H7 (cell line): ENCODE measurements at regions not wholly inside any gene's neighbourhood (a gene's known extent, or its start where the extent isn't known, plus 50 kb on each side); places are given as distances from the start of the nearest gene placed in this dataset.

Source experiments
- DNase-seq: peaks from one replicate; pipeline ENCODE4 v3.0.0; 2012
- H3K27me3 ChIP-seq: 2 replicates; pipeline ENCODE4 v1.6.0; 2011; ENCODE audit warnings: mild to moderate bottlenecking, low read length; ENCODE audit not compliant: control insufficient read depth, insufficient read depth
- H3K36me3 ChIP-seq: replicated peaks from 2 replicates; pipeline ENCODE4 v1.5.1; 2011; ENCODE audit warnings: low read length; ENCODE audit not compliant: control insufficient read depth, insufficient read depth
- H3K4me3 ChIP-seq: 2 replicates; pipeline ENCODE4 v1.5.1; 2011; ENCODE audit warnings: low read depth, mild to moderate bottlenecking, control low read depth, low read length, moderate library complexity; ENCODE audit not compliant: insufficient read depth

DNA sequence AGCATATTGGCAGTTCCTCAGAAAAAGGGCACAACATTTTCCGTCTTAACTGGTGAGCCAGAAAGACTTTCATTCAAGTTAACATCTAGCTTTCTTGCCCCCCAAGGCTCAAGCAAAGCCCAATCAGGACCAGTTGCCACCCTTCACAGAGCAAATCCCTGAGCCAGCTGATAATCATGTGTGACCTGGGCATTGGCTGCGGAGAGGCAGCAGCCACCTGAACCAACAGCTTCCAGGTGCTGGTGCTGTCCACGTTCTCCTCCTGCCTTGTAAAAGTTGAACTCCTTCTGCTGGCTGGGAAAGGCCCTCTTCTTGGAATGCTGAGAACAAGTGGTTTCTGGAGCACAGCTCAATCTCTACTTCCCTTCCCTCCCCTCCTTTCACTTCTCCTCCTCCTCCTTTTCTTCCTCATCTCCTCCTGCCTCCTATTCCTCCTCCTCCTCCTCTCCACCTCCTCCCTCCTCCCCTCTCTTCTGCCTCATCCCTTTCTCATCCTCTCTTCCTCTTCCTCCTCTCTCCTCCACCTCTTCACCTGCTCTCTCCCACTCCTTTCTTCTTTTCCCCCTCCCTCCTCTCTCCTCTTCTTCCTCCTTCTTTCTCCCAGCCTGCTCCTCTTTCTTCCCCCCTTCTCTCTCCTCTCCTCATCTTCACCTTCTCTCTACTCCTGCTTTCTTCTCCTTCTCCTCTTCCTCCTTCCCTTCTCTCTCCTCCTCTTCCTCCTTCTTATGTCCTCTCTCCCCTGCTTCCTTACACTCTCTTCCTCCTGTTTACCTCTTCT is 140.6 kb downstream of the JCAD start:
- H3K4me3 ChIP-seq: no peak overlapping the region
- DNase-seq: no peak
- no peaks in the 10 kb centered on the region for H3K36me3 ChIP-seq
- no peaks in the 10 kb centered on the region; the same call in 1 of the 2 replicates for H3K27me3 ChIP-seq

DNA sequence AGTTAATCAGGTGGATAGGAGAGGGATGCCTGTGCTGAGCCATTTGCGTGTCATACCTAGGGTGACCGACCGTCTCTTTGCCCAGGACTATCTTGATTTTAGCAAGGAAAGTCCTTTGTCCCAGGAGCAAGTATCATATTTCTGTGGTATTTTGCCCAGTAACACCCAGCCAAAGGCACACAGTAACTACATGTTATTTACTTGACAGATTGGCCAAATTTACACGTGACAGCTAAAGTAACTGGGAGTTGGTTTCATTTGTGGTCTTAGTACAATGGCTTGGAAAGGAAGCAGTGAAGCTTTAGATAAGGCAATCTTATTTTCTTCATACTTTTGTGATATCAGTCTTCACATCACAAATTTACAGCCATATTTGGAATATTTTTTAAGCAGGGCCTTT is 142.1 kb downstream of the JCAD start:
- H3K36me3 ChIP-seq: no peaks in the 10 kb centered on the region
- H3K27me3 ChIP-seq: no peaks in the 10 kb centered on the region; the same call in 1 of the 2 replicates
- DNase-seq: no peak
- H3K4me3 ChIP-seq: no peak overlapping the region

DNA sequence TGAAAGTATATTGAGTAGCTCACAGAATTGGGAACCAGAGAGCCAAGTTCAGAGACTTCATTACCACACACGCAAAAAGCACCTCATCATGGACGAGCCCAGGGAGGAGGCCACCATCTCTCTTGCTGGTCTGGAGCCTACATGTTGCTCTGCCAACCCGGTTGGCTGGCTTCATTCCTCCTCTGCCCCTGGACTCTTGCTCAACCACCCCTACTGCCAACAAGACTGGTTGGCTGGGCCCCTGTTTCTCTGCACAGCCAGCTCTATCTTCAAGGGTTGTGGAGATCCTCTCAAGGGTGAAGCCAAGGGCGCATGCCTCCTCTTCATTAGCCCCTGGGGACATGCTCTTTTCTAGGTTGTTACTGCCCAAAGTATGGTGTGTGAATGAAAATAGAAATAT is 142.7 kb downstream of the JCAD start:
- H3K4me3 ChIP-seq: no peak overlapping the region
- no peak for DNase-seq
- no peaks in the 10 kb centered on the region; the same call in 1 of the 2 replicates for H3K27me3 ChIP-seq
- no peaks in the 10 kb centered on the region for H3K36me3 ChIP-seq

DNA sequence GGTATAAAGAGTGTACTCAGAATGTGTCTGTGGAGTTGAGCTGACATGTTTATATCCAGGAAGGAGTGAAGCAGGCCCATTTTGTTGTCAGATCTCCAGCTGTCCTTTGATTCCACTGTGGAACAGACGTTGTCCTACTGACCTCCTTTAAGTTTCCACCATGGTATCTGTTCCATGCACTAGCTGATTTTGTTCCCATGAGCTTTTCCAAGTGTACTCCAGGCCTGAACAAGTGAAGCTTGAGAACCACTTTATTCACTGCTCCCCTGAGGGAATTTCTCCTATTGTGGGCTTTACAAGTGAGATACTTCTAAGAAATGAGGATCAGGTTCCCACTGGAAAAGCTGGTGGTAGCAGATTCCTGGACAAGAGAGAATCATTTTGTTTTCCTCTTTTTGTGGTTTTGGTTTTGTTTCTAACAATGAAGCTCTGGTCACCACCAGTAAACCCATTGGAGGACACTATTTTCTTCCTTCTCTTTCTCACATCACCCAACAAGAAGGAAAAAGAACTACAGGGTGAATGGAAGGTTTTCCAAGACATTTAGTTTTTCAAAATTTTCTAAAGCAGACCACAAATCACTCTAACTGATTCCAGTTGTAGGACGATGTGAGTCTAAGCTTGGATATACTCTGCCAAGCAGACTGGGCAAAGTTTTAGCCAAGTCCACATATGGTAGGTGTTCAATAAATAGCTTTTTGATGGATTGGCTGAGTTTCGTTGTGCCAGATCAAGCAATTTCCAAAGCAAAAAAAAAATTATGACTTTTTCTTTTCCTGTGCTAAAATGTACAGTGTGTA is 144.2 kb downstream of the JCAD start:
- Histone ChIP-seq H3K27me3 (no peaks in the 10 kb centered on the region; the same call in 1 of the 2 replicates), H3K36me3 (no peaks in the 10 kb centered on the region), H3K4me3 (no peak overlapping the region)
- no peak for DNase-seq

DNA sequence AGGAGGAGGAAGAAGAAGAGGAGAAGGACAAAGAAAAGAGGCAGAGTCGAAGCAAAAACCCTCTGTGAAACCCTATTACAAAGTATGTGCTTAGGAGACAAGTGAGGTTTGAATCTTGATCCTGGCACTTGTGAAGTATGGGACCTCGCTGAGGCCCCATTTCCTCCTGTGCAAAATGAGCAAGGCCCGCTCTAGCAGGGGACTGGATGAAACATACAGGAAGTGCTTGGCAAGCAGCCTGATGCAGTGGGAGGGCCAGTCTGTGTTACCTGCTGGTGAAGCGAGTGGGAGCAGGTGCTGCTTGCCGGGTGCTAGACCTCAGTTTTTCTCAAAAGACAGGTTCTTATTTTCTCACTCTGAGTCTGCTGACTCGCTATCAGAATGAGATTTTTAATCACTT is 150.4 kb downstream of the JCAD start:
- no peaks in the 10 kb centered on the region for H3K36me3 ChIP-seq
- no peak for DNase-seq
- no peaks in the 10 kb centered on the region for H3K27me3 ChIP-seq
- H3K4me3 ChIP-seq: no peak overlapping the region

DNA sequence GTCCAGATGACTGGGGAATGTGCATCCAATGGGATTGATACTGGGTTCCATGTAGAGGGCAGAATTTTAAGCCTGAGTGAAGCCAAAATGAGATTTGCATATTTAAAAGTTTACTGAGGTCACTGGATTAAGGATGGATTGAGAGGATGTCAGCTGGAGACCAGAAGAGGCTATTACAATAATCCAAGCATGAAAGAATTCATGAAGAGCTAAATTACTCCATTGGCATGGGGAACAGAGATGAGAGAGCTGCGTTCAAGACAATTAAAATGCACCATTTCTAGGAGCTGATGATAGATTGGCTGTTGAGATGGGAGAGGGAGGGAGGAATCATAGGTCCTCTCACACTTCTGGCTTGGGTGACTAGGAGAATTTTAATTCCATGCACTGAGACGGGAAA is 158.5 kb downstream of the JCAD start:
- H3K4me3 ChIP-seq: no peak overlapping the region
- H3K36me3 ChIP-seq: no peaks in the 10 kb centered on the region
- DNase-seq: no peak
- H3K27me3 ChIP-seq: no peaks in the 10 kb centered on the region

DNA sequence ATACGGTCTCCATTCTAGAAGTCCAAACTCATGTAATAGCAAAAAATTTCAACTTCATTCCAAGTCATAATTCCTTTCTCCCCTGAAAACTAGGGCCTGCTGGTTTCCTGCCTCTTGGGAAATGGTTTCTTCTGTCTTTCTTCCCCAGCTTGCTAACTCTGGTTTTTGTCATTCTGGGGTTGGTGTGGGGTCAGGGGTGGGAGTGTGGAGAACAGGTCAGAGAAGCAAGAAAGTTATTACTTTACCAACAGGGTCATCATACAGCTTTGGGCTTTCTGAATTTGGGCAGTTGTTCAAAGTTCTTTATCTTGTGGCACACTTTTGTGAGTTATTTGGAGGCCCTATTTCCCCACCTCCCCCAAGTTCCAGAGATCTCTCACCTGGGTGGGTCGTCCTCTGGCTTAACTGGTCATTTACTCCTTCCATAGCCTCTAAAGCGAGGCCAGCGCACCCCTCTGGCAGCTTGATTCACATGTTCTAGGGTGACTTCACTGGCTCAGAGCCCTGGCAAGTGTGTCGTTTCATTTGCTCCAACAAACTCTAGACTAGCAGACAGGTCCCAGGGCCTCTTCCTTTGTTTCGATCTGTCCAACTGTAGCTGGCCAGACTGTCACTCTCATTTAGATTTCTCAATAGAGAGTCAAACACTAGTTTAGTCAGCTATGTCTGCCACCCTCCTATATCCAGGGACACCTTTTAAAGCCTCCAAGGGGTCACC is 161.2 kb downstream of the JCAD start:
- no peak overlapping the region for H3K4me3 ChIP-seq
- H3K36me3 ChIP-seq: no peaks in the 10 kb centered on the region
- no peak for DNase-seq
- H3K27me3 ChIP-seq: no peaks in the 10 kb centered on the region

DNA sequence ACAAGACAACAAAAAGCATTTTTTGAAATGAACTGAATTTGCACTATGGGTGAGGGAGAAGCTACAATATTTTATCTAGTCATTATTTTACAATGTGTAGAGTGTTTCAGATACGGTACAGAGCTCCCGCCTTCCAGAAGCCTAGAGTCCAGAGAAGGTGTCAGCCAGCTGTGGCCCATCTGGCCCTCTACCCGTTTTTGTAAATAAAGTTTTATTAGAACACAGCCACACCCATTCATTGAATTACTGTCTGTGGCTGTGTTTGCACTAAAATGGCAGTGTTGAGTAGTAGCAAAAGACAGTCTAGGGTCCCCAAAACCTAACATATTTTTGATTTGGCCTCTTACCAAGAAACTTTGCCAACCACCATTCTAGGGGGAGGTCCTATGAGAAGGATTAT is 162.0 kb downstream of the JCAD start:
- H3K4me3 ChIP-seq: no peak overlapping the region
- no peaks in the 10 kb centered on the region for H3K27me3 ChIP-seq
- H3K36me3 ChIP-seq: no peaks in the 10 kb centered on the region
- DNase-seq: no peak

DNA sequence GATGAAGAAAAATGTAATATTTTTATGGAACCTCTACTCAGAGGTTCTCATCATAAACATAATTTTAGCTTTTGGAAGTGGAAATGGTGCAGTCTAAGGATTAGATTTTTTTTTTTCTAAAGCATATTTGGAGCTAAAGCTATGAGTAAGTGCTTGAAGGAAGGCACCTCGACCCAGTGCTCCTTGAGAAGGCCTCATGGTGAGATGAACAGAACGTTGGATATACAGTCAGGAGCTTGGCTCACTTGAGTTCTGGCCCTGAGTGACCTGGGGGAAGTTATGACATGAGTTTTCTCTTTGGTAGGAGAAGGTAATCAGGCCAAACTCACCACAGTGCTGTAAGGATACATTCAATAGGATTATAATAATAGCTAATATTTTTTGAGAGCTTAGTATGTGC is 163.3 kb downstream of the JCAD start:
- H3K36me3 ChIP-seq: no peaks in the 10 kb centered on the region
- H3K4me3 ChIP-seq: no peak overlapping the region
- DNase-seq: no peak
- no peaks in the 10 kb centered on the region for H3K27me3 ChIP-seq

DNA sequence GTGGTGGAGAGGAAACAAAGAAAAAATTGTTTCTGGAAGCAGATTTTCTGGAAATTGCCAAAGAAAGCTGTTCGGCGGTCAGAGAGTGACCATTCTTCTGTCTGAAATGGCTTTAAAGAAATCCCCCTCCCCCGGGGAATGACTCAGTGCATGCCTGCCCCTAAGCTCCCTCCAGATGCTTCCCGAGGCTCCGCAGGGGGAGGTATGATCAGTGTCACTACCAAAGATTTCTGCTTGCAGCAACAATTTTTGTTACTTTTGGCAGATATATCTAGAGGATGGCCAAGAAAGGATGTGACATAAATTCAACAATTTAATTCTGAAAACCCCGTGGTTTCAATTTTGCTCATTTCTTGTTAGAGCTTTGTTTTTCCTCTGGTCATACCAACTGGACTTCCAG is 163.9 kb downstream of the JCAD start:
- H3K36me3 ChIP-seq: no peaks in the 10 kb centered on the region
- no peak overlapping the region for H3K4me3 ChIP-seq
- peak; percentile 55 for DNase-seq
- H3K27me3 ChIP-seq: no peaks in the 10 kb centered on the region

DNA sequence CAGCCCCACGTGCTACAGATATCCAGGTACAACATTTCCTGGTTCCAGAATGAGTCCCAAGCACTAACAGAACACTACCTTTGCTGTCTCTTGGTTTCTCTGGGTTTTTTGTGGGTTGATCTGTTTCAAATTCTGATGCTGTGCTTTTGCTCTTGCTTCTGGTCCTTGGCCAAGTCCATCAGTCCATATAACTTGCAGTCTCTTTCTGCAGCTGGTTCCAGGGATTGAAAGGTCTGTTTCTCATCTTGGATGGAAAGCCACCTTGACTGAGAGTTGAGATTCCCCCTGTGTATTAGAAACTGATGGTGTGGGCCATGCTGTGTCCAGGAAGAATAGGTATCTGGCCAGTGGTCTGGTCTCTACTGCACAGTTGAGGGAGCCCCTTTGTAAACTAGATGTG is 171.1 kb downstream of the JCAD start:
- Histone ChIP-seq H3K27me3 (no peaks in the 10 kb centered on the region; the same call in 1 of the 2 replicates), H3K4me3 (no peak overlapping the region), H3K36me3 (no peaks in the 10 kb centered on the region)
- DNase-seq: no peak

DNA sequence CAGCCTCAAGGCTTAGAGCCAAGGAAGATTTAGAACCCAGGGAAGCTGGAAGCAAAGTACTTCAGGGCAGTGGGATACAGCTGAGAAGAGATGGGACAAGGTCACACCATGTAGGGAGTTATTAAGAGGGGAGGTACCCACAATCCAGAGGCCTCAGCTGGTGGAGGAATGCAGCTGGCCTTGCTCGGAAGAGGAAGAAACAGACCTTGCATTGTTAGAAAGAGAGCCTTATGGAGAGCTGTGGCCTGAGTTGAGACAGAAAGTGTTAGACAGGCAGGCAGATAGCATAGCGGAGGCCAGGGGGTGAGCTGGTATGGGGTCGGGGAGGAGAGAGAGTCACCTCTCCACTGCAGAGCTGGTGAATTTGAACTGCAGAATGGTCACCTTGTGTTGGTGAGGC is 173.1 kb downstream of the JCAD start:
- Histone ChIP-seq H3K36me3 (no peaks in the 10 kb centered on the region), H3K27me3 (no peaks in the 10 kb centered on the region; the same call in 1 of the 2 replicates), H3K4me3 (no peak overlapping the region)
- no peak for DNase-seq

DNA sequence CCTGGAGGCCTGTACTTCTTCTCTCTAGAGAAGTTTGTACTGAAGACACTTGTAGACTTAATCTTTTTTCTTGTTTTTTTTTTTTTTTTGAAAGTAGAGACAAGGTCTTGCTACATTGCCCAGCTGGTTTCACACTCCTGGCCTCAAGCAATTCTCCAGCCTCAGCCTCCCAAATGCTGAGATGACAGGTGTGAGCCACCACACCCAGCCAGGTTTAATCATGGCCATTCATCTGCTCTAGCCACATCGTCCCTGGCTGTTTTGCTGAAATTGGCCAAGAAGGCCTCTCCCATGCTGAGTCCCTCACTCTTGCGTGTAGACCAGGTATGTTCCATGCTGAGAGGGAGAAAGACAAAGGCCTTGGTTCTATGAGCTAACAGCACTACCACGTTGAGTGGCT is 176.2 kb downstream of the JCAD start:
- H3K4me3 ChIP-seq: no peak overlapping the region
- DNase-seq: no peak
- H3K27me3 ChIP-seq: no peaks in the 10 kb centered on the region; the same call in 1 of the 2 replicates
- no peaks in the 10 kb centered on the region for H3K36me3 ChIP-seq

DNA sequence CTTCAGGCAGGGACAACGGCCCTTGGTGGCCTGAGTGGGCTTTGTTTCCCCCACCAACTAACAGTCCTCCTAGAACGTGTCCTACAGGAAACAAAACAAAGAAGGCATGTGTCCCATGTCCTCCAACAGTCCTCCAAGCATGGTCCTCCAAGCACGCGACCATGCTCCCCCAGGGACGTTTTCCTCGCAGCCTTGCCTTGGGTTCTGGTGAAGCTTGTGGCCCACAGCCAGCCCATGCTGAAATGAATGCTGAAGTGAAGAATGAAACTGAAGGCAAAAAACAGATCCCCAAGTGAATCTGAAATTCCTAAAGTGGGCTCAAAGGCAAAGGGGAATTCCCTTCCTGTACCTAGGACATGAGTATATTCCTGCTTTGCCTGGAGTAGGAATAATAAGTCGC is 176.6 kb downstream of the JCAD start:
- no peaks in the 10 kb centered on the region; the same call in 1 of the 2 replicates for H3K27me3 ChIP-seq
- no peak for DNase-seq
- no peak overlapping the region for H3K4me3 ChIP-seq
- H3K36me3 ChIP-seq: no peaks in the 10 kb centered on the region

DNA sequence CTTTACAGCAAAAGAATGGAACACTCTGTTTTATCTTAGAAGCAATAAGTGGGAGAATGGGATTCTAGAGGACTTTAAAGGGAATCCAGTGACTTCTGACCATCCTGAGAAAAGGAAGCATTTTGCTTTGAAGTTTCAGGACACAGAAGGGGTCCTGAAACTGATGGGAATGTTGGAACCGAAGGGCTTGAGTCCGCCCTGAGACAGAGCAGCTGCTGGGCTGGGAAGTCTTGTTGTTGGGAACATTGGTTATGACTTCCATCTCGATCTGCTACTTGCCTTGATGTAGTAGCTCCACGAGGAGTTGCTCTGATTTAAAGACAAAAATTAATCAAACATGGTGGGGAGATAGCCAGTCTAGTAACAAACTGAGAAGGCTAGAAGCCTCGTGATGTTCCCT is 177.6 kb downstream of the JCAD start:
- H3K4me3 ChIP-seq: no peak overlapping the region
- H3K36me3 ChIP-seq: no peaks in the 10 kb centered on the region
- H3K27me3 ChIP-seq: no peaks in the 10 kb centered on the region; the same call in 1 of the 2 replicates
- DNase-seq: no peak
